DMS114 treated with DMSO at 0.1 percent for 48 hours (cell line): ENCODE measurements at regions not wholly inside any gene's neighbourhood (a gene's known extent, or its start where the extent isn't known, plus 50 kb on each side); places are given as distances from the start of the nearest gene placed in this dataset.
A peak's percentile ranks its signal among the peaks of the same experiment; 100 is the strongest.
"Not testable (repeated sequence)": the region's sequence is repeated elsewhere in the genome, so short reads cannot be mapped to it uniquely, and the experiment has no call there.

Experiments
- DNase-seq: peaks from one replicate; lab custom pipeline; 2025; ENCODE audit not compliant: unreplicated experiment; lab: John Stamatoyannopoulos, UW

DNA sequence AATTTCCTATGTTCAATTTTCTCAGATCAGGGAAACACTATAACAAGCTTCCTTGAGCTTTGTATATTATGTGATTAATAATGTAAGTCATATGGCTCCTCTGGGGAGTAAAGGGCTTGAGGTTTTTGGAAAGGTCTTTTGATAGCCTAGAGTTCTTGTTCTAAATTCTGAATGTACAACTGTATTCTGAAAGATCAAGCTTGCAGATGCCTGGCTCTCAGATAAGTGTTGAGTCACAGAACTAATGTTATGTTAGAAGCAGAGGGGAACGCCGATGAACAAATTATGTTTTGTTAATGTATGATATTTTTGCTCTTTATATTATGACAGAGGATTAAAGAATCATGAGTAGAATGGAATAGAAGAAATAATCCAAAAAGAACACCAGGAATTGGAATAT lies 170.1 kb downstream of the RPRM start:
- DNase-seq, result no peak

DNA sequence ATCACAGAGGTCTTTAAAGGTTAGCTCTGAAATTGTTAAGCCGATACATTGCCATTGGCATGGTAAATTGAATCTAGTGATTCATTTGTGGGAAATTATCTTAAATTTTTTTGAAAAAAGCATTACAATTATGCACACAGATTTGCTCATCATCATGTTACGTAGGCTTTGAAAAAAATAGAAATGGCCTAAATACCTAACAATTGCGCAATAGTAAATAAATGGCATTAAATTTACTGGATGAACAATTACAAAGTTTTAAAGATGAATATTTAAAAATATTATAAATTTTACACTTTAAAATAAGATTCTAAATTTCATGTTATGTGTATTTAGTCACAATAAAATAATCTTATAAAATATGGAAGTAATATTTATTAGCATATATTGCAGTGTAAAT lies 171.3 kb downstream of the RPRM start:
- DNase-seq, result no peak

DNA sequence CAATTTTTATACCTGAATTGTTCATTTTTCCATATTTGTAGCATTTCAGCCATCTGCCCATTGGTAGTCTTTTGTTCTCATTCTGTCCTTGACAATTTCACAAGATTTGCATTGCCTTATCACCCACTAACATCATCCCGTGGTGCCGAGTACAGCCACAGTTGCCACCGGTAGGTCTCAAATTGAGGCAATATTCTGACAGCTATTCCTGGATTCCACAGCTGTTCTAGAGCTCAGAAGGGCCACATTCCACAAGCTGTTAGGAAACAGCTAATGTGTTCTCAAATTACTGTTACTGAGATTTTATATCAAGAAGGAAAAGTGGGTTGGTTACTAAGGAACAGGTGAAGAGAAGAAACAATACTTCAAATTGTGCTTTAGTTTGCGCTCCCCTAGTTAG lies 178.8 kb downstream of the RPRM start:
- DNase-seq, result no peak

DNA sequence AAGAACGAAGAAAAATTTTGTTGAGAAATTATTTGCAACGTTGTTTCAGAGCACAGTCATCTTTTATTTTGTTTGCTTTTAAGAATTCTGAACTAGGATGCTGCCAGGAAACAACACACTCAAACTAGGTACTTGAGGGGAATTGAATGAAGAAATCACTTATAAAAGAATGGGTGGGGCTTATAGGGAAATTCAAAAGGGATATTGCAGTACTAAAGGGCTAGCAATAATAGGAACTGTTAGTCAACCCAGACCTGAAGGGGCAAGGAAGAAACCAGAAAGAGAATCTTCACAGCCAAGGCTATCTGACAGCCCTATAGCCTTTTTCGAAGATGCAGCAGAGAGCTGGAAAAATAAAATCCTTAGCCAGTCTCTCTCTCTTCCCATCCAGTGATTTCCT lies 179.3 kb downstream of the RPRM start:
- no peak for DNase-seq

DNA sequence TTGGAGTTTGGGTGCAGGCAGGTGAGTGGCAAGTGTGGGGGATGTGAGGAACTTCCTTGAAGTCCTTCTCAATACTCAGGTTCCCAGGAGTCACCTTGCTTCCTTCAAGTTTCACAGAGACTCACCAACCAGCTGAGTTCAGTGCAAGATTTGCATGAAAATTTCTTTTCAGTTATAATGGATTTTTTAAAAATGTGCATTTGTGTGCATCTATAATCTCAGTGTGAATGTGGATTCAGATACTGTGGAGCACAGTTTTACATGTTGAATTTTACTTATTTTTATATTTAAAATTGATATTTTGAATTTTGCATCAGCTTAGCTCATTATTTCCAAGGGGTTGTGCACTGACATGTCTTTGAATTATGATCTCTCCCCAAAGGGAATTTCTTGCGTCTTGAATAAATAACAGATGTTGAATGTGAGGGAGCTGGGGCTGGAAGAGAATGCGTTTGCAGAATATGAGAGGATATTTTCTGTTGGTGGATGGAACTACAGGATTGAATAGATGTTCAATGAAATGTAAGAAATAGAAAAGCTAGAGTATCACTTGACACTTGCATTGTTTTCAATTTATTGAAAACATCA lies 184.3 kb downstream of the RPRM start:
- no peak for DNase-seq

DNA sequence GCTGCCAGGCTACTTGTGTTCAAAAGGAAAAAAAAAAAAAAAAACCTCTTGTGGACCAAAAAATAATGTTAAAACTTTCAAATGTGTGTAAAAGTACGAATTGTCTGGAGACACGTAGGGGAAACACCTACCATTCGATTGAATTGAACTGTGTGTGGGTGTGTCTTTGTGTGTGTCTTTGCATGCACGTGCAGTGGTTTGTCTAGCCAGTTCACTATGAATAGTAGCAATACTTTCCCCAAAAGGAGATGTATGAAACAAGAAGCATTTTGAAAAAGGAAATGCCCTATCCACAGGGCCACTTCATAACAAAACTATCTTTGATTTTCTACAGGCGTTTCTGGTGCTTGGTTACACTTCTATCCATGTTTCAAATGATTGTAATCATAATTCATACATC lies 186.8 kb downstream of the RPRM start:
- no peak for DNase-seq

DNA sequence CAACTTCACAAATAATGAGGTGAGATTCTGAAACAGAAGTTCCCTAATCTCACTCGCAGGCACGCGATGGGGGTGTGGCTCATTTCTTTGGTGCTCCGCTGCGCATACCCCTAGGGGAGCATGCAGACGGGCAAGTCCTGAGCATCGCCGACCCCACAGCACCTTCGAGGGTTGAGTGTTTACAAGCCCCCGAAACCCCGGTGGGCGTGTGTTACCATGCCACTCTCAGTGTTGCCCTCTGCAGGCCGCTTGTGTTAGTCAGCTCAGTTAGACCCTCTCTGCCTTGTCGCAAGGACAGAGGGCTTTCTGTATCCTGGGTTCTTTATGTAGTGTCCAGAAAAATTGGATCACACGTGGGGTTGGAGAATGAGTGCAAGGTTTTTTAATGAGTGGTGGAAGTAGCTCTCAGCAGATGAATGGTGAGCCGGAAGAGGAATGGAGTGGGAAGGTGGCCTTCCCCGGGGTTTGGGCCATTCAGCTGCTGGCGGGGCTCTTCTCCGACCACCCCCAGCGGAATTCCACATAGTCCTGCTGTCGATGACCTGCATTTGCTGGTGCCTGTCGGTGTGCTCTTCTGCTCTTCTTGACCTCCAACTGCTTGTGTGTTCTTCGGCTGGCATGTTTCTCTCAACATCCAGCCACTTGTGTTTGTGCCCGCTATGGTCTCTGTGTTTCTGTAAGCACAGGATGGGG lies 191.3 kb downstream of the RPRM start:
- peak; percentile 8 for DNase-seq

DNA sequence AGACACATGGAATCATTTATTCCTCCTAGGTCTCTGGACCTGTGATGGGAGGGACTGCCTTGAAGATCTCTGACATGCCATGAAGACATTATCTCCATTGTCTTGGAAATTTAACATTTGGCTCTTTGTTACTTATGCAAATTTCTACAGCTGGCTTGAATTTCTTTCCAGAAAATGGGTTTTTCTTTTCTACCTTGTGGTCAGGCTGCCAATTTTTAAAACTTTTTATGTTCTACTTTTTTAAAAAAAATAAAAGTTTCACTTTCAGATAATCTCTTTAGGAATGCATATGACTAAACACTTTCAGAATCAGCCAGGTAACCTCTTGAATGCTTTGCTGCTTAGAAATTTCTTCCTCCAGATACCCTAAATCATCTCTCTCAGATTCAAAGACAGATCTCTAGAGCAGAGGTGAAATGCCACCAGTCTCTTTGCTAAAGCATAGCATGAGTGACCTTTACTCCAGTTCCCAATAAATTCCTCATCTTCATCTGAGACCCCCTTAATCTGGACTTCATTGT lies 209.6 kb downstream of the RPRM start:
- DNase-seq, result no peak

DNA sequence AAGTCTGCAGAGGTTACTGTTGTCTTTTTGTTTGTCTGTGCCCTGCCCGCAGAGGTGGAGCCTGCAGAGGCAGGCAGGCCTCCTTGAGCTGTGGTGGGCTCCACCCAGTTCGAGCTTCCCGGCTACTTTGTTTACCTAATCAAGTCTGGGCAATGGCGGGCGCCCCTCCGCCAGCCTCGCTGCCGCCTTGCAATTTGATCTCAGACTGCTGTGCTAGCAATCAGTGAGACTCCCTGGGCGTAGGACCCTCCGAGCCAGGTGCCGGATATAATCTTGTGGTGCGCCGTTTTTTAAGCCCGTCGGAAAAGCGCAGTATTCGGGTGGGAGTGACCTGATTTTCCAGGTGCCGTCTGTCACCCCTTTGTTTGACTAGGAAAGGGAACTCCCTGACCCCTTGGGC lies 221.7 kb downstream of the RPRM start:
- DNase-seq, result not testable (repeated sequence)

DNA sequence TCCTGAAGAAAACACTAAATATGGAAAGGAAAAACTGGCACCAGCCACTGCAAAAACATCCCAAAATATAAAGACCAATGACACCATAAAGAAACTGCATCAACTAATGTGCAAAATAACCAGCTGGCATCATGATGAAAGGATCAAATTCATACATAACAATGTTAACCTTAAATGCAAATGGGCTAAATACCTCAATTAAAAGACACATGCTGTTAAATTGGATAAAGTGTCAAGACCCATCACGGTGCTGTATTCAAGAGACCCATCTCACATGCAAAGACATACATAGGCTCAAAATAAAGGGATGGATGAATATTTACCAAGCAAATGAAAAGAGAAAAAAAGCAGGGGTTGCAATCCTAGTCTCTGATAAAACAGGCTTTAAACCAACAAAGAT lies 231.9 kb downstream of the RPRM start:
- not testable (repeated sequence) for DNase-seq

DNA sequence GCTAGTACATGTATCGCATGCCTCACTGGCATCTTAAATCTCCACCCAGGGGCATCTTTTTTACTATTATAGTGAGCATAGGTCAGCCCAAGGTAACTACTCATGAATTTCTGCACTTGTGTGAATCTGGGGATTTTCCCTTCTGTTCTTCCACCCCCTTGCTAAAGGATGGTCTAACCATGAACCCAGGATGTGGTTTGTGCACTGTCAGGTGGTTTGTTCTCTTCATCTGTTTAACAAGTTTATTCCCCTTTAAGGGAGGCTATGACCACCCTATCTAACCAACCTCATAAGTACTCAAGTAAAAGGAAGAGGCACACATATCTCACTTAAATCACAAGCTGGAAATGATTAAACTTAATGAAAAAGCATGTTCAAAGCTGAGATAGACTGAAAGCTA lies 243.0 kb downstream of the RPRM start:
- DNase-seq, result no peak

DNA sequence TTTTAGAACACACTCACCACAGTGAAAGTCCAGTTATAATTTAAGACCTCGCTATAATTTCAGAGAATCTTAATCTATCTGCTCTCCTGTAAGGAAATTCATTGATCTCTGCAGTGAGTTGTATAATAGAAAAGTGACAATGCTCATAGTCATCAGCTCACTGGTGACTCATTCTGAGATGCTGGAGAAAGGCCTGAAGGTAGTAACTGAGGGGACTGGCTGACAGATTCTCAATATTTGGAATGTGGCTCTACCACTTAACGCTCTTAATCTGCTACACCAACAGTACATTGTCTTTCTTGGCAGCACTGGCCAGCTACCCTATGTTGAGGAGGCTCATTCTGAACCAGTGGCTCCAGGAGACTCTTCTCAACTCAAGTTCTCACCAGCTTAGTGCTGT lies 246.1 kb downstream of the RPRM start:
- DNase-seq, result no peak

DNA sequence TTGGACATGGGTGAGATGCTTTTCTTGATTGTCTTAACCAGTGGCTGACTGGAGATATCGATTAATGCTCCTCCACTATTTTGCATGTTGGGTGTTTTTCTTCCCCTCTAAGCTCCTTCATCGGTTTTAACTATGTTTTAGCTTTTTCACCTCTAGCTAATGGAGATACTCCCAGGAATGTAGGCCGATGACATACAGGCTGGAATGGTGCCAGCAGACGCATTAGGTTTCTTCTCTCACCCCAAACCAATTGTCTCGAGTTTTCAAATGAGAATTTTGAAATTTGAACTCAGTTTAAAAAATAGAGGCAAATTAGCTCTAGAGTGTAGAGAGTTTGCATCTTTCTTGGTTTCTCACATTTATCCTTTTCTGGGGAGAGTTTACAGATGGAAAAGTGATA lies 247.6 kb downstream of the RPRM start:
- no peak for DNase-seq

DNA sequence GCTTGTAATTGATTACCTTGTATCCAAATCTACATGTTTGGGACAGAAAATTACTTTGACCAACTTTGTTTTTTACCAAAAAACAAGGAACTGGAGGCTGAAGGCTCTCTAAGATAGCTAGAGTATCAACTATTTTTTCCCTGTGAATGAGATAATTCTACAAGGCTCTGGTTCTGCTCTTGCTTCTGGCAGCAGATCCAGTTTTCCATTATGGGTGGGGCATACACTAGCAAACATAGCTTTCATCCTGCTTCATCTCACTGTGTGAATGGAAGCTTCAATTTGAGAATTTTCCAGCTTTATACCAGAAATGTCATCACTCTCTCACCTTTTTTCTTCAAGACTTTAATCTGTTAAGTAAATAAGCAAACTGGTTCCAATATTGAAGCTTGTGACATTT lies 249.7 kb downstream of the RPRM start:
- DNase-seq, result no peak

DNA sequence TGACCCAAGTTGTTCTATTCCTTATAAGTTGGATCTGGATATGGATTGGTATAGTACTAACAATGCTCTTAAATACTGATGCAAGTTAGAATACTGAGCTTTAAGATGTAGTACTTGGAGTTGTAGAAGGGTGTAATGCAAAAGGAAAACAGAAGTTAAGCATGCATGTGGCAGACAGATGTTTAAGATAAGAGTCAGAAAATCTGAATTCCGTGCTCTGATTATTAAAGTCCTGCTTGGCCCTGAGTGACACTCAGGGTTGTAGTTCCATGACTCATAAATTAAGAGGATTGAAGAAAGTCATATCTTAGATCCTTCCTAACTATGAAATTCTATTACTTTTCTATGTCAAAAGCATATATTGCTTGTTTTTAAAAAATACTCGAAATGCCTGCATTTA lies 250.6 kb downstream of the RPRM start:
- no peak for DNase-seq

DNA sequence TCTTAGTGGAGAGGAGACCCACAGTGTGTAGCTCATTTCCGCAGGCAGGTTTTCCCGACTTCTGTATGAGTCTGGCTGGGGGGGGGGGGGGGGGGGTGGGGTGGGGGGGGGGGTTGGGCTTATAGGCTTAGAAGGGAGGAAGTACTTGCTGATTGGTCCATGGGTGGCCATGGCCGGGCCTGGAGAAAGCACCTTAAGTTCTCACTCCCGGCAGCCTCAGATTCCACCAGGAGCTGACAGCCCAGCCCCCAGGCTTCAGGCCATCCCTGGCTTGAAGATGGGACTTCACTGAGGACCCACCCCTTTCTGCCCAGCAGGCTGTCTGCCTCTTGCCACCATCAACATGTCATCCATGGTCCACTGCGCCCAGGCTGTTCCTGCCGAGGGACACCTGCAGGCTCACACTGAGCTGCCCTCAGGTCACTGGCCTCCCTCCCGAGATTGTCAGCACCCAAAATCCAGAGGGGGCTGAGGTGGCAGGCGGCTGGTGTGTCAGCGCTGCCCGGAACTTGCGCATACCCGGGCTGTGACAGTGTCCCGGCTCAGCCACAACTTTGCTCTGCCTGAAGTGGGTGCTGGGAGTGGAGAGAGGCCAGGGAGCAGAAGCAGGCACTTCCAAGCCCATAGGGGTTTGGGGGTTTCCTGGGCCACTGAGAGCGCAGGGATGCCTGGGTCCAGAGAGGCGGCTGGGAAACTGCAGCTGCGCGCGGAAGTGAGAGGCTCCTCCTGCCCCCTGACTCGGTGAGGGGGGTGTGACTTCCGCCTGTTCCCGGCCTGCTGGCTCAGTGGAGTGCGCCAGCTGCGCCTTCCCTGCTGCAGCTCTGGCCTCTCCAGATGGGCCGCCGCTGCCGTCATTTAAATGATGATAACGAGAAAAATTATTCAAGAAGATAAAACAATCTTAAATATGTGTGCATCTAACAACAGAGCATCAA lies 256.1 kb downstream of the RPRM start:
- no peak for DNase-seq

DNA sequence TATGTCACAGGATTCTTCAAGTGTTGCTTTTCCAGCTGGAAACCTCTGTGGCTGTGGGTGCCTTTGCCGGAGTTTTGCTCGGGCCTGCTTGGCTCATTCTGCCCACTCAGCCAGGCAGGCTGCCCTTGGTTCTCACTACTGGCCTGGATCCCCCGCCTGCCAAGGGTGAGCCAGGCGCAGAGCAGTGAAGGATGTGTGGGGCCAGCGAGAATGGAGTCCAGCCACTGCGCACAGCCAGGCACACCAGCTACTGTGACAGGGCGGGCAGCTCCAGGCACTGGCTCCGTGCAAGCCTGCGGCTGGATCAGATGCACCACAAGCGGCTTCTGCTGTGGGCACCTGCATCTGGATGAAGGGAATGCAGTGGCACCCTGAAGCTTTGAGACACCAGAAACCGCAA lies 257.1 kb downstream of the RPRM start:
- no peak for DNase-seq

DNA sequence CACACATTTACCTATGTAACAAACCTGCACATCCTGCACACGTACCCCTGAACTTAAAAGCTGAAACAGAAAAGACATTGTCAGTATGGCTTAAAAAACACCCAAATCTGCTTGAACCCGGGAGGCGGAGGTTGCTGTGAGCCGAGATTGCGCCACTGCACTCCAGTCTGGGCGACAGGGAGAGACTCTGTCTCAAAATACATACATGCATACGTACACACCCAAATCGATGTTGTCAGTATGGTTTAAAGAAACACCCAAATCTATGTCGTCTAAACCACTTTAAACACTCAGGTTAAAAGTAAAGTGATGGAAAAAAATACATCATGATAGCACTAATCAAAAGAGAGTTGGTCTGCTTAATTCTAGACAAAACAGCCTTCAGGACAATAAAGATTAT lies 257.5 kb downstream of the RPRM start:
- DNase-seq, result no peak

DNA sequence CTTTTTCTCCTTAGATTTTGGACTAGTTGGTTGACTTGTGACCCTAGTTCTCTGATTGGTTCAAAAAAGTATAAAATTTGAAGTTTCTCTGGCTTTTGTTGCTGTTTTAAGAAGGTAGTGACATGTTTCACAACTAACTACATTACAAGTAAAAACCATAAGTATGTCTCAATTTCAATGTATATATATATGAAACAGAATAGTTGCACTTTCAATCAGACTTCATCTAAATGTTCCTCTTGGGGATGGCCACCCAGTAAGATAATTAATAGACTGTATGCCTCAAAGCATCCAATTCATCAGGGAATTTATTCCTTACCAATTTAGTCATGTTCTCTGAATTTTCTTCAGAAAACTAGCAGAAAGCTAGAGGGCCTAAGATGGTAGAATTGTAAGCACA lies 259.7 kb downstream of the RPRM start:
- DNase-seq, result no peak

DNA sequence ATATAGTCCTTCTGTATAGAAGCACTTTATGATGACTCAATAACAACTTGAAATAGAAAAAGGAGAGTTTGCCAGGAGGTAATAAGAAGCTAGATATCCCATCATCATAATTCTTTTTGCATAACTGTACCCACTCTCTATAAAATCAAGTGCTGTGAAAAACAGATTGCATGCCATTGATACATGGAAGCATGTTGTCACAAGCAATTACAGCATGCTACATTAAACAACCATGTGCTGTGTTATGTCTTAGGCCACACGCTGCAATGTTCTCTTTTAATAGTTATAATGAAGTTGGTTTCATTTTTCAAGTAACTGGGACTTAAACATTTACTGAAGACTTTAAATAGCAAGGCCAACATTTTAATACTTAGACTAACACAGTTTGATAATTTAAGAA lies 264.2 kb downstream of the RPRM start:
- DNase-seq, result no peak

DNA sequence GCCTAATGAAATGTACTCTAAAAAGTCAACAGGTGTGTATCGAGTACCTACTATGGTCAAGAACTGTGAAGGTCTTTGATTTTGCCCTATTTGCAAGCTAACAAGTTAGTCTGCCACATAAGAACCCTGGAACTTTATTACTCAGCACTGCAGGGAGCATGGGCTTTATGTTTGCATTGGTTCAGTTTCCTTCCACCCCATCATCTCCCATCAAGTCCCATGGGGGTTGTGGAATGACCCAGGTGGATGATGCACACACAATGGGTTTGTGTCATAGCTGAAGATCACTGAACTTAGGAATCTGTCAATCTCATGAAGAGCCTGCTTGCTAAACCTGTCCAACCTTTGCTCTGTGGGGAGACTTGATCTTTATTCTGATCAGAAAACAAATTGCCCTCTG lies 265.5 kb downstream of the RPRM start:
- DNase-seq, result no peak
